B cell (primary cell): ENCODE measurements at regions not wholly inside any gene's neighbourhood (a gene's known extent, or its start where the extent isn't known, plus 50 kb on each side); places are given as distances from the start of the nearest gene placed in this dataset.

Experiments
- ATAC-seq: fragments of 200-7000 bp; cut with Tn5 transposase; one replicate; pipeline ENCODE4 v1.10.0; 2021; ENCODE audit warnings: low read depth, mild to moderate bottlenecking, moderate number of reproducible peaks, moderate library complexity
- CTCF ChIA-PET: fragments of 350-600 bp; sonication (Branson Sonifier 250); formaldehyde crosslinking; loops from one replicate; lab custom pipeline; 2021; ENCODE audit warnings: antibody characterized with exemption, inconsistent platforms; lab: Charles Lee
- POLR2A ChIA-PET: fragments of 350-600 bp; sonication (Branson Sonifier 250); formaldehyde crosslinking; loops from one replicate; lab custom pipeline; 2021; ENCODE audit warnings: antibody characterized with exemption; lab: Charles Lee
- DNase-seq: peaks from one replicate; pipeline ENCODE4 v3.0.0; 2013
- H2AFZ ChIP-seq: 2 replicates; pipeline ENCODE4 v1.6.1; 2012; ENCODE audit warnings: mild to moderate bottlenecking, low read depth, low read length; ENCODE audit not compliant: insufficient read depth, poor library complexity, severe bottlenecking
- H3K27ac ChIP-seq, 2 donors: 1 replicate in 1 of 2; 2 replicates in 1 of 2; pipeline ENCODE4 v1.5.1; 2012 to 2013; ENCODE audit warnings: low read length in 2 of 2, mild to moderate bottlenecking in 2 of 2, moderate library complexity in 1 of 2
- H3K27me3 ChIP-seq, 4 experiments: fragments of 200-600 bp in 1 of 4; sonication (generic) in 1 of 4; replicated peaks in 1 of 4; 1 replicate in 2 of 4; 2 replicates in 2 of 4; pipeline versions ENCODE4 v1.6.1 to v1.7.0; 2013 to 2016; ENCODE audit warnings: low read length in 3 of 4, mild to moderate bottlenecking in 2 of 4, mixed read lengths in 1 of 4, moderate library complexity in 1 of 4; ENCODE audit not compliant: insufficient read depth in 4 of 4, control insufficient read depth in 3 of 4; ENCODE audit errors: control extremely low read depth in 1 of 4
- H3K36me3 ChIP-seq, 2 experiments: replicated peaks in 1 of 2; 1 replicate in 1 of 2; 2 replicates in 1 of 2; pipeline versions ENCODE4 v1.6.1 to v1.7.1; 2013; ENCODE audit warnings: low read length in 1 of 2; ENCODE audit not compliant: insufficient read depth in 2 of 2, control insufficient read depth in 1 of 2; ENCODE audit errors: control extremely low read depth in 1 of 2, extremely low read depth in 1 of 2
- H3K4me1 ChIP-seq, 2 donors: fragments of 200-600 bp in 1 of 2; sonication (generic) in 1 of 2; 1 replicate in 1 of 2; 2 replicates in 1 of 2; pipeline versions ENCODE4 v1.5.1 to v1.6.1; 2013 to 2017; ENCODE audit warnings: low read length in 2 of 2; ENCODE audit not compliant: control insufficient read depth in 2 of 2, insufficient read depth in 2 of 2
- H3K4me2 ChIP-seq: replicated peaks from 2 replicates; pipeline ENCODE3; 2012; ENCODE audit warnings: mild to moderate bottlenecking, low read depth, low read length; ENCODE audit not compliant: poor library complexity, severe bottlenecking
- H3K4me3 ChIP-seq, 5 experiments: fragments of 200-600 bp in 1 of 5; sonication (generic) in 1 of 5; 1 replicate in 3 of 5; 2 replicates in 2 of 5; pipeline versions ENCODE4 v1.5.1 to v1.7.0; 2011 to 2016; ENCODE audit warnings: low read length in 4 of 5, mild to moderate bottlenecking in 4 of 5, low read depth in 2 of 5, control low read depth in 1 of 5, moderate library complexity in 1 of 5; ENCODE audit not compliant: insufficient read depth in 1 of 5; ENCODE audit errors: control extremely low read depth in 1 of 5, extremely low read depth in 1 of 5
- H3K79me2 ChIP-seq: fragments of 200-600 bp; sonication (generic); one replicate; pipeline ENCODE4 v1.6.0; 2016; ENCODE audit warnings: low read length; ENCODE audit not compliant: control insufficient read depth, insufficient read depth
- H3K9ac ChIP-seq: fragments of 200-600 bp; sonication (generic); 2 replicates; pipeline ENCODE4 v1.6.1; 2017; ENCODE audit warnings: mild to moderate bottlenecking, low read length, moderate library complexity
- H3K9me3 ChIP-seq, 3 donors: one replicate each; pipeline versions ENCODE4 v1.6.1 to v1.7.1; 2013; ENCODE audit warnings: low read length in 2 of 3; ENCODE audit not compliant: control insufficient read depth in 2 of 3, insufficient read depth in 1 of 3; ENCODE audit errors: control extremely low read depth in 1 of 3
- H4K20me1 ChIP-seq: 2 replicates; pipeline ENCODE4 v1.6.0; 2012; ENCODE audit warnings: mild to moderate bottlenecking, low read length; ENCODE audit not compliant: insufficient read depth, control insufficient read depth, poor library complexity, severe bottlenecking
- H3K27ac Mint-ChIP-seq: one replicate; pipeline ENCODE4 v1.8.0; 2021; ENCODE audit warnings: mixed read lengths
- H3K27me3 Mint-ChIP-seq: one replicate; pipeline ENCODE4 v1.8.0; 2021; ENCODE audit warnings: mixed read lengths
- H3K4me1 Mint-ChIP-seq: one replicate; pipeline ENCODE4 v1.8.0; 2021; ENCODE audit warnings: mixed read lengths
- H3K4me3 Mint-ChIP-seq: one replicate; pipeline ENCODE4 v1.8.0; 2021; ENCODE audit warnings: mixed read lengths
- H3K9me3 Mint-ChIP-seq: one replicate; pipeline ENCODE4 v1.8.0; 2022; ENCODE audit warnings: mixed read lengths; ENCODE audit not compliant: insufficient read depth
- EZH2 ChIP-seq: IDR thresholded peaks from 2 replicates; pipeline ENCODE4 v1.6.1; 2012; ENCODE audit warnings: borderline replicate concordance, low read depth, mild to moderate bottlenecking, moderate library complexity, low read length; ENCODE audit not compliant: insufficient read depth, poor library complexity, severe bottlenecking
- WGBS: methylation state at CpG from one replicate; pipeline ENCODE4 v1.1.5; 2013; ENCODE audit warnings: missing lambda C conversion rate; ENCODE audit not compliant: insufficient coverage; 5-methylcytosine and 5-hydroxymethylcytosine counted together
- intact Hi-C: fragments of 100-400 bp; cut with micrococcal nuclease; formaldehyde crosslinking; loops from one replicate; pipeline ENCODE4 v1.10.0; 2022
- TF ChIP-seq, protein P1 (sequence below): fragments of 200-600 bp; IDR thresholded peaks from one replicate; pipeline ENCODE4 v1.8.0; 2022; ENCODE audit warnings: antibody characterized with exemption, mild to moderate bottlenecking

DNA sequence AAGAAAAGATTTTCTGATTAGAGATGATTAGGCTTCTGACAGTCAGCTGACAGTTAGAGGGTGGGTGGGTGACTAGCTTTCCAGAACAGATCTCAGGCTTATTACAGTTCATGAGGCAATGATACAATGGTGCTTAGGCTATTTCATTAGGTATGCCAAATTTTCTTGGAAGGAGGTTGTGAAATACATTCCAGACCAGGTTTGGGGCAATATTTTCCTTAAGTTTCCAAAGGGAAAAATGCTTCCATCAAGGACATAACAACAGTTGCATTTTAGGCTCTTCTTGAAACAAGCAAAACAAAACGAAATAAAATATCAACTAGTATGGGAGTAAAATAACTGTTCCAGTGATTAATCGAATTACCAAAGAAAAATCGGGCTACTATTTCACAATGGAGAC, 59.3 kb upstream of the CNTN1 start:
- Histone ChIP-seq H3K4me2 (no peak overlapping the region), H3K9me3 (no peaks in the 10 kb centered on the region), H3K36me3 (no peaks in the 10 kb centered on the region), H2AFZ (no peak overlapping the region), H3K27ac (no peak overlapping the region), H3K27me3 (no peaks in the 10 kb centered on the region), H3K4me3 (no peak overlapping the region), H3K79me2 (no peaks in the 10 kb centered on the region), H3K9ac (no peak overlapping the region), H4K20me1 (no peaks in the 10 kb centered on the region), H3K4me1 (no peaks in the 10 kb centered on the region)
- TF ChIP-seq EZH2, result no peak
- TF ChIP-seq, protein P1, sequence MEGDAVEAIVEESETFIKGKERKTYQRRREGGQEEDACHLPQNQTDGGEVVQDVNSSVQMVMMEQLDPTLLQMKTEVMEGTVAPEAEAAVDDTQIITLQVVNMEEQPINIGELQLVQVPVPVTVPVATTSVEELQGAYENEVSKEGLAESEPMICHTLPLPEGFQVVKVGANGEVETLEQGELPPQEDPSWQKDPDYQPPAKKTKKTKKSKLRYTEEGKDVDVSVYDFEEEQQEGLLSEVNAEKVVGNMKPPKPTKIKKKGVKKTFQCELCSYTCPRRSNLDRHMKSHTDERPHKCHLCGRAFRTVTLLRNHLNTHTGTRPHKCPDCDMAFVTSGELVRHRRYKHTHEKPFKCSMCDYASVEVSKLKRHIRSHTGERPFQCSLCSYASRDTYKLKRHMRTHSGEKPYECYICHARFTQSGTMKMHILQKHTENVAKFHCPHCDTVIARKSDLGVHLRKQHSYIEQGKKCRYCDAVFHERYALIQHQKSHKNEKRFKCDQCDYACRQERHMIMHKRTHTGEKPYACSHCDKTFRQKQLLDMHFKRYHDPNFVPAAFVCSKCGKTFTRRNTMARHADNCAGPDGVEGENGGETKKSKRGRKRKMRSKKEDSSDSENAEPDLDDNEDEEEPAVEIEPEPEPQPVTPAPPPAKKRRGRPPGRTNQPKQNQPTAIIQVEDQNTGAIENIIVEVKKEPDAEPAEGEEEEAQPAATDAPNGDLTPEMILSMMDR, result no peak
- DNase-seq (no peak), ATAC-seq (no peak)
- ChIA-PET CTCF (interaction anchor here (1.5 kb wide), 1 partner anchor 11 kb away, joined by 4 read pairs; no protein-coding TSS in a partner anchor), POLR2A (no interaction called here)
- H3K4me3 Mint-ChIP-seq, result no peak overlapping the region
- H3K27ac Mint-ChIP-seq, result no peak overlapping the region
- H3K27me3 Mint-ChIP-seq, result no peaks in the 10 kb centered on the region
- no CpG with 5 or more reads among the region's 3 CpGs for WGBS
- no peaks in the 10 kb centered on the region for H3K9me3 Mint-ChIP-seq
- H3K4me1 Mint-ChIP-seq, result no peaks in the 10 kb centered on the region
- intact Hi-C loops, result no loop called here

DNA sequence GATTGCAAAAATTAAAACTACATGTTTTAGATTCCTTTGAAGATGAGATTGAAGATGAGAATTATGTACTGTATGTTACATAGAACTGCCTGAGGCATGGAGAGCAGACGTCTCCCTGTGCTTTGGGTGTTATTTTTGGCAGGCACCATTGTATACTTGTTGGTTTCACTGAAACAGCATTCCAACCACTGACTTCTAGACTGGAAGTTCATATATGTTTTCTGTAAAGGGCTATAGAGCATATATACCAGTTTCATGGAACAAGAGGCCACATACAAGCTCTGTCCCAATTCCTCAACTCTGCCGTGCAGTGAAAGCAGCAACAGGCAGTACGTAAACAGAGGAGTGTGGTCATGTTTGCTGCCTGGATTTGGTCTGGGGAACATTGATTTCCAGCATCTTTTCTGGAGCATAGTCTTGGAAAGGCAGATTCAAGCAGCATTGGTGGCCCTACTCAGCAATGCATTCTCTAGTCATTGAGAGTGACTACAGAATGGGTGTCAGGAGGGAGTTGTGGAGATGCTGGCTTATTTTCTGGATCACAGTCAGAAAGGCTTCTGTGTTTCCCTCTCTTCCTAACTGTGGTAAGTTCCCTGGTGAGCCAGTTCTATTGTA, 57.6 kb upstream of the CNTN1 start:
- Histone ChIP-seq H3K36me3 (no peaks in the 10 kb centered on the region), H4K20me1 (no peaks in the 10 kb centered on the region), H3K27me3 (no peaks in the 10 kb centered on the region), H3K4me1 (no peaks in the 10 kb centered on the region), H3K4me2 (no peak overlapping the region), H3K9ac (no peak overlapping the region), H3K4me3 (no peak overlapping the region), H3K79me2 (no peaks in the 10 kb centered on the region), H3K9me3 (no peaks in the 10 kb centered on the region), H2AFZ (no peak overlapping the region), H3K27ac (no peak overlapping the region)
- H3K27me3 Mint-ChIP-seq, result no peaks in the 10 kb centered on the region
- whole genome bisulfite sequencing, result 92% methylated on average over 2 of the region's 3 CpGs
- H3K27ac Mint-ChIP-seq, result no peak overlapping the region
- ATAC-seq (no peak), DNase-seq (no peak)
- CTCF ChIA-PET, result interaction anchor here (1.5 kb wide), 1 partner anchor 13 kb away, joined by 4 read pairs; no protein-coding TSS in a partner anchor
- intact Hi-C loops, result no loop called here
- POLR2A ChIA-PET, result no interaction called here
- TF ChIP-seq, protein P1, result no peak
- no peak for TF ChIP-seq EZH2
- peaks cover 2% of the 10 kb centered on the region for H3K9me3 Mint-ChIP-seq
- H3K4me1 Mint-ChIP-seq, result no peaks in the 10 kb centered on the region
- H3K4me3 Mint-ChIP-seq, result no peak overlapping the region
